GM18519 (cell line): ENCODE measurements at regions not wholly inside any gene's neighbourhood (a gene's known extent, or its start where the extent isn't known, plus 50 kb on each side); places are given as distances from the start of the nearest gene placed in this dataset.
"Not testable (repeated sequence)": the region's sequence is repeated elsewhere in the genome, so short reads cannot be mapped to it uniquely, and the experiment has no call there.

ENCODE experiments used
- ATAC-seq: cut with Tn5 transposase; IDR thresholded peaks from one replicate; pipeline ENCODE4 v1.9.1; 2021; ENCODE audit warnings: mild to moderate bottlenecking, moderate library complexity; ENCODE audit not compliant: unreplicated experiment, low FRiP score

- no peak for ATAC-seq
These were observed 483.1 kb upstream of the JAG1 start for GRCh38 chr20:11156922-11157321.

- no peak for ATAC-seq
These were observed 484.3 kb upstream of the JAG1 start for GRCh38 chr20:11158146-11158545.

- no peak for ATAC-seq
These were observed 484.8 kb upstream of the JAG1 start for GRCh38 chr20:11158589-11158988.

- no peak for ATAC-seq
These were observed 485.9 kb upstream of the JAG1 start for GRCh38 chr20:11159728-11160127.

- ATAC-seq: no peak
These were observed 488.4 kb upstream of the JAG1 start for GRCh38 chr20:11162026-11162775.

GRCh38 chr20:11165789-11166188 is 492.0 kb upstream of the JAG1 start:
- no peak for ATAC-seq

- ATAC-seq: no peak
These were observed 492.9 kb upstream of the JAG1 start for GRCh38 chr20:11166712-11167111.

GRCh38 chr20:11168026-11168425 is 494.2 kb upstream of the JAG1 start:
- ATAC-seq: no peak

- ATAC-seq: no peak
These were observed 496.2 kb upstream of the JAG1 start for GRCh38 chr20:11170025-11170424.

GRCh38 chr20:11170565-11170964 is 496.8 kb upstream of the JAG1 start:
- no peak for ATAC-seq

GRCh38 chr20:11172881-11173280 is 499.1 kb upstream of the JAG1 start:
- ATAC-seq: no peak

- no peak for ATAC-seq
These were observed 500.1 kb upstream of the JAG1 start for GRCh38 chr20:11173916-11174315.

GRCh38 chr20:11174861-11175260 is 501.1 kb upstream of the JAG1 start:
- no peak for ATAC-seq

- ATAC-seq: no peak
These were observed 502.6 kb upstream of the JAG1 start for GRCh38 chr20:11176431-11176830.

- no peak for ATAC-seq
These were observed 505.3 kb upstream of the JAG1 start for GRCh38 chr20:11178946-11179654.

- ATAC-seq: no peak
These were observed 506.4 kb upstream of the JAG1 start for GRCh38 chr20:11180186-11180585.

- ATAC-seq: not testable (repeated sequence)
These were observed 507.3 kb upstream of the JAG1 start for GRCh38 chr20:11181129-11181528.

GRCh38 chr20:11181966-11182365 is 508.2 kb upstream of the JAG1 start:
- ATAC-seq: no peak

GRCh38 chr20:11182720-11183119 is 508.9 kb upstream of the JAG1 start:
- no peak for ATAC-seq

- no peak for ATAC-seq
These were observed 512.7 kb upstream of the JAG1 start for GRCh38 chr20:11186301-11187008.

GRCh38 chr20:11188843-11189603 is 515.2 kb upstream of the JAG1 start:
- ATAC-seq: no peak
